PFSK-1 (cell line): ENCODE measurements at regions not wholly inside any gene's neighbourhood (a gene's known extent, or its start where the extent isn't known, plus 50 kb on each side); places are given as distances from the start of the nearest gene placed in this dataset.

Source experiments
- FOXP2 ChIP-seq: optimal IDR thresholded peaks from 2 replicates; pipeline ENCODE3; 2011; ENCODE audit warnings: borderline replicate concordance, control low read depth, inconsistent platforms; ENCODE audit not compliant: insufficient read depth; ENCODE audit errors: extremely low read length, extremely low read depth
- POLR2AphosphoS5 ChIP-seq: IDR thresholded peaks from 2 replicates; pipeline ENCODE4 v1.6.1; 2012; ENCODE audit warnings: low read depth, mild to moderate bottlenecking, control low read depth, low read length, moderate library complexity
- SIN3A ChIP-seq: IDR thresholded peaks from 2 replicates; pipeline ENCODE4 v1.6.1; 2012; ENCODE audit warnings: mild to moderate bottlenecking, low read length, moderate library complexity, borderline replicate concordance; ENCODE audit not compliant: insufficient read depth
- TAF1 ChIP-seq: IDR thresholded peaks from 2 replicates; pipeline ENCODE4 v1.6.1; 2012; ENCODE audit warnings: low read length, control low read depth, borderline replicate concordance; ENCODE audit not compliant: insufficient read depth
- TF ChIP-seq, protein P1 (sequence below), 2 experiments: IDR thresholded peaks; 2 replicates each; pipeline versions ENCODE4 v1.6.1 to v1.8.0; 2011 to 2012; ENCODE audit warnings: low read depth in 2 of 2, low read length in 2 of 2, control low read depth in 1 of 2, inconsistent platforms in 1 of 2, mild to moderate bottlenecking in 1 of 2, moderate library complexity in 1 of 2; ENCODE audit not compliant: insufficient read depth in 1 of 2

DNA sequence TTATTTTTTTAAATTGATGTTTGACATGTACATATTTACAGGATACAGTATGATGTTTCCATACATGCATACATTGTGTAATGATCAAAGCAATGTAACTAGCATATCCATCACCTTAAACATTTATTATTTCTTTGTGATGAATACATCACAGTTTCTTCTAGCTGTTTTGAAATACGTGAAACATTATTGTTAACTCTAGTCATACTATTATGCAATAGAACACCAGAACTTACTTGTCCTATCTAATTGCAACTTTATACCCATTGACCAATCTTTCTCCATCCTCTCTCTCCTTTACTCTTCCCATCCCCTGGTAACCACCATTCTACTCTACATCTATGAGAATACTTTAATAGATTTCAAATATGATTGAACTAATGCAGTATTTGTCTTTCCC lies 1942.7 kb downstream of the PCDH9 start:
- TF ChIP-seq SIN3A (no peak), TAF1 (no peak), POLR2AphosphoS5 (no peak), FOXP2 (no peak)
- TF ChIP-seq, protein P1, sequence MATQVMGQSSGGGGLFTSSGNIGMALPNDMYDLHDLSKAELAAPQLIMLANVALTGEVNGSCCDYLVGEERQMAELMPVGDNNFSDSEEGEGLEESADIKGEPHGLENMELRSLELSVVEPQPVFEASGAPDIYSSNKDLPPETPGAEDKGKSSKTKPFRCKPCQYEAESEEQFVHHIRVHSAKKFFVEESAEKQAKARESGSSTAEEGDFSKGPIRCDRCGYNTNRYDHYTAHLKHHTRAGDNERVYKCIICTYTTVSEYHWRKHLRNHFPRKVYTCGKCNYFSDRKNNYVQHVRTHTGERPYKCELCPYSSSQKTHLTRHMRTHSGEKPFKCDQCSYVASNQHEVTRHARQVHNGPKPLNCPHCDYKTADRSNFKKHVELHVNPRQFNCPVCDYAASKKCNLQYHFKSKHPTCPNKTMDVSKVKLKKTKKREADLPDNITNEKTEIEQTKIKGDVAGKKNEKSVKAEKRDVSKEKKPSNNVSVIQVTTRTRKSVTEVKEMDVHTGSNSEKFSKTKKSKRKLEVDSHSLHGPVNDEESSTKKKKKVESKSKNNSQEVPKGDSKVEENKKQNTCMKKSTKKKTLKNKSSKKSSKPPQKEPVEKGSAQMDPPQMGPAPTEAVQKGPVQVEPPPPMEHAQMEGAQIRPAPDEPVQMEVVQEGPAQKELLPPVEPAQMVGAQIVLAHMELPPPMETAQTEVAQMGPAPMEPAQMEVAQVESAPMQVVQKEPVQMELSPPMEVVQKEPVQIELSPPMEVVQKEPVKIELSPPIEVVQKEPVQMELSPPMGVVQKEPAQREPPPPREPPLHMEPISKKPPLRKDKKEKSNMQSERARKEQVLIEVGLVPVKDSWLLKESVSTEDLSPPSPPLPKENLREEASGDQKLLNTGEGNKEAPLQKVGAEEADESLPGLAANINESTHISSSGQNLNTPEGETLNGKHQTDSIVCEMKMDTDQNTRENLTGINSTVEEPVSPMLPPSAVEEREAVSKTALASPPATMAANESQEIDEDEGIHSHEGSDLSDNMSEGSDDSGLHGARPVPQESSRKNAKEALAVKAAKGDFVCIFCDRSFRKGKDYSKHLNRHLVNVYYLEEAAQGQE (IDR thresholded peaks at IDR 0.05; ENCODE audit: insufficient read depth in 1 of 2, low read depth in 2 of 2, low read length in 2 of 2) = no peak

DNA sequence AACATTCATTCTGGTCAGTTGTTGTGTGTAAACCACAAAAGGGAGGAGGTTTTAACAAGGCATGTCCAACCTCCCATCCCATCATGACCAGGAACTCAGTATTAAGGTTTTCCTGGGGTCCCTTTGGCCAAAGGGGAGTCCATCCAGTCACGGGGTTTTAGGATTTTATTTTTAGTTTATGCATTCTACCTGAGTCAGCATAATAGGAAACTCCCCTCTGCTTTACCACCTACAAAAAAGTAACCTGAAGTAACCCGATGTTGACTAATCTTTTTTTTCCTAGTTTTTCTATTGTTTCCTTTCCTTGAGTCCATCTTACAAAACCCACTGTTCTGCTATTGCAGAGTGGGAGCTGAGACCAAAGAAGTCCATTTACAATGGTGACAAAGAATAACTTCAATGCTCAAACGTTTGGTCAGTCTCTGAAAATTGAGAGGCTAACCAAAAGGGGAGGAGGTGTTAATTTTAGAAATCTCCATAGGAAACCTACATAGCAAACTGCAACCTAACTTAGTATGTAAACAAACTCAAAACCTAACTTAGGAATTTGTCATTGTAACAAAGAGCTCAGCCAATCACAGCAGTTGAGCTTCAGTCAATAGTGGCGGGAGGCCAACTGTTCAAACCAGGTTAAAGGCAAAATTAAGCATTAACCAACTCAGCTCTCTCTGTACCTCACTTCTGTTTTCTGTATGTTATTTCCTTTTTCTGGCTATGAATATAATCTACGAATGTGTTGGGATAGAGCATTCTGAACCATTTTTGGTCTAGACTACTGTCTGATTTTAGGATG lies 1954.1 kb downstream of the PCDH9 start:
- no peak for TF ChIP-seq POLR2AphosphoS5

DNA sequence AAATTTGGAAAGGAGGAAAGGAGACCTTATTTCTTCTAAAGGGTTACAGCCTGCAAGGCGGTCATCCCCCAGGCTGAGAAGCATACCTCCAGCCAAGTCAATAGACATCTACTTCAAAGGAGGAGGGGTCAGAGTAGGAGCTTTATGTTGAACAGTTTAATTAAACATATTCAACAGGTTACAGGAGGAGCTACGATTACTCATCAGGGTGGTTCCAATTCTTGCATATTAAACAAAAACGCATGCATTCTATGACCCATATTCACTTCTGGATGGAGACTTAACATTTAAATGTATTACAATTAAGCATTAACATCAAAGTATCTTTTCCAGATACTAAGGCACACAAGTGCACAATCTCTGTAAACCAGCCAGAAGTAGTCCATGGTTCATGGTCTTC lies 1955.0 kb downstream of the PCDH9 start:
- TF ChIP-seq SIN3A (no peak), TAF1 (no peak), POLR2AphosphoS5 (no peak), FOXP2 (no peak)
- TF ChIP-seq, protein P1 (IDR thresholded peaks at IDR 0.05; ENCODE audit: insufficient read depth in 1 of 2, low read depth in 2 of 2, low read length in 2 of 2) = no peak

DNA sequence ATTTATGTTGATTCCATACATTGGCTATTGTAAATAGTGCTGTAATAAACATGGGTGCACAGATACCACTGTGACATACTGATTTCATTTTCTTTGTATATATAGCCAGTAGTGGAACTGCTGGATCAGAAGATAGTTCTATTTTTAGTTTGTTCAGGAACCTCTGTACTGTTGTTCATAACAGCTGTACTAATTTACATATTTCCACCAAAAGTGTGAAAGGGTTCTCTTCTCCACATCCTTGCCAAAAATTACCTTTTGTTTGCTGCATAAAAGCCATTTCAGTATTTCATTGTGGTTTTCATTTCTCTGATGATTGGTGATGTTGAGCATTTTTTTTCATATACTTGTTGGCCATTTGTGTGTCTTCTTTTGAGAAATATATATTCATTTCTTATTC lies 1962.1 kb downstream of the PCDH9 start:
- no peak for TF ChIP-seq SIN3A

DNA sequence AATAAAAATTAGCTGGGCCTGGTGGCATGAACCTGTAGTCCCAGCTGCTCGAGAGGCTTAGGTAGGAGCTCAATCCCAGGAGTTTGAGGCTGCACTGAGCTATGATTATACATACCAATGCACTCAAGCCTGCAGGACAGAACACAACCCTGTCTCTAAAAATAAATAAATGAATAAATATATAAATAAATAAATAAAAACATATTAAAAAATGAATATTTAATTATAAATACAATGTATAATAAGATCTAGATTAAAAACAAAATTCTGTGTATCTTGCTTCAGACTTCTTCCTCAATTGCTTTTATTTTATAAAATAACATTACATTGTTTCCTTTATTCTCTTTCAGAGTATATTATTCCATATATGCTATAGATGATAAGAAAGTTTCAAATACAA lies 1964.1 kb downstream of the PCDH9 start:
- TF ChIP-seq FOXP2 (no peak), POLR2AphosphoS5 (no peak), SIN3A (no peak), TAF1 (no peak)
- TF ChIP-seq, protein P1 (IDR thresholded peaks at IDR 0.05; ENCODE audit: insufficient read depth in 1 of 2, low read depth in 2 of 2, low read length in 2 of 2) = no peak

DNA sequence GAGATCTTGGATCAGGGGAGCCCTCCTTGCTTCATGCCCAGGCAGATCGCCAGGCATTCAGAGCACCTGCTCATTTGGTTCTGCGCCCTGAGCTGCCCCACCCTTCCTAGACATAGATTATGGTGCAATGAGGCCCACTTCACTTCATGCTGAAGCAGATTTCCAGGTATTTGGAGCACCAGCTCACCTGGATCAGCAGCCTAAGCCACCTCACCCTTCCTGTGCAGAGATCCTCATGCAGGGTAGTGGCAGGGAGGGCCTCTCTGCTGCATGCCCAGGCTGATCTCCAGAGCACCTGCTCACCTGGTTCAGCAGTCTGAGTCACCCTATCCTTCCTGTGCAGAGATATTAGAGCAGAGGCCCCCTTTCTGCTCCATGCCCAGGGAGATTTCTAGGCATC lies 1966.1 kb downstream of the PCDH9 start:
- no peak for TF ChIP-seq SIN3A
- TF ChIP-seq FOXP2 = no peak
- TF ChIP-seq TAF1 = no peak
- TF ChIP-seq POLR2AphosphoS5 = no peak
- TF ChIP-seq, protein P1 (IDR thresholded peaks at IDR 0.05; ENCODE audit: insufficient read depth in 1 of 2, low read depth in 2 of 2, low read length in 2 of 2) = no peak
